Tibial artery (tissue), 4 donors: ENCODE measurements at regions not wholly inside any gene's neighbourhood (a gene's known extent, or its start where the extent isn't known, plus 50 kb on each side); places are given as distances from the start of the nearest gene placed in this dataset.

ENCODE experiments used
- DNase-seq, 2 donors: peaks; one replicate each; pipeline ENCODE4 v3.0.0-alpha.2; 2019
- H3K27ac ChIP-seq, 2 donors: fragments of 200-600 bp; sonication (generic) in 1 of 2; 1 replicate in 1 of 2; 2 replicates in 1 of 2; pipeline ENCODE4 v1.5.1; 2018 to 2019; ENCODE audit warnings: mild to moderate bottlenecking in 1 of 2
- H3K27me3 ChIP-seq, 2 donors: fragments of 200-600 bp; sonication (generic) in 1 of 2; one replicate each; pipeline versions ENCODE4 v1.5.1 to v1.6.0; 2016 to 2019
- H3K36me3 ChIP-seq, 3 donors: fragments of 200-600 bp; sonication (generic) in 2 of 3; one replicate each; pipeline ENCODE4 v1.5.1; 2016 to 2019; ENCODE audit warnings: mild to moderate bottlenecking in 2 of 3
- H3K4me1 ChIP-seq, 4 donors: fragments of 200-600 bp; sonication (generic) in 2 of 4; 1 replicate in 3 of 4; 2 replicates in 1 of 4; pipeline ENCODE4 v1.5.1; 2016 to 2019
- H3K4me3 ChIP-seq, 2 donors: fragments of 200-600 bp; sonication (generic) in 1 of 2; 1 replicate in 1 of 2; 2 replicates in 1 of 2; pipeline ENCODE4 v1.5.1; 2018 to 2019; ENCODE audit warnings: mild to moderate bottlenecking in 2 of 2
- H3K9me3 ChIP-seq, 3 donors: fragments of 200-600 bp; sonication (generic) in 1 of 3; one replicate each; pipeline ENCODE4 v1.5.1; 2016 to 2019
- CTCF ChIP-seq, 2 experiments: fragments of 200-600 bp in 1 of 2; fragments of 450-650 bp in 1 of 2; IDR thresholded peaks; one replicate each; pipeline ENCODE4 v1.5.1; 2017 to 2019; ENCODE audit warnings: antibody characterized with exemption in 2 of 2, mild to moderate bottlenecking in 1 of 2, moderate library complexity in 1 of 2
- intact Hi-C: fragments of 100-400 bp; cut with DNase I; formaldehyde crosslinking; loops from one replicate; pipeline ENCODE4 v1.15.0; 2023; ENCODE audit warnings: low total_unique reads

GRCh38 chrX:69258893-69259292, 93.6 kb upstream of the PJA1 start:
- H3K4me3 ChIP-seq: no peak overlapping the region
- TF ChIP-seq CTCF (IDR thresholded peaks at IDR 0.05): no peak
- H3K36me3 ChIP-seq: no peaks in the 10 kb centered on the region
- no peak for DNase-seq
- intact Hi-C loops: no loop called here
- no peaks in the 10 kb centered on the region for H3K9me3 ChIP-seq
- H3K4me1 ChIP-seq: no peaks in the 10 kb centered on the region
- no peak overlapping the region for H3K27ac ChIP-seq
- no peaks in the 10 kb centered on the region for H3K27me3 ChIP-seq

- DNase-seq: no peak
- no peak for TF ChIP-seq CTCF (IDR thresholded peaks at IDR 0.05)
- no peaks in the 10 kb centered on the region for H3K36me3 ChIP-seq
- H3K27ac ChIP-seq: no peak overlapping the region
- no peaks in the 10 kb centered on the region for H3K4me1 ChIP-seq
- H3K9me3 ChIP-seq: no peaks in the 10 kb centered on the region
- H3K27me3 ChIP-seq: no peaks in the 10 kb centered on the region
- no peak overlapping the region for H3K4me3 ChIP-seq
- intact Hi-C loops: no loop called here
Measured at GRCh38 chrX:69257499-69258127, 92.4 kb upstream of the PJA1 start.

DNA sequence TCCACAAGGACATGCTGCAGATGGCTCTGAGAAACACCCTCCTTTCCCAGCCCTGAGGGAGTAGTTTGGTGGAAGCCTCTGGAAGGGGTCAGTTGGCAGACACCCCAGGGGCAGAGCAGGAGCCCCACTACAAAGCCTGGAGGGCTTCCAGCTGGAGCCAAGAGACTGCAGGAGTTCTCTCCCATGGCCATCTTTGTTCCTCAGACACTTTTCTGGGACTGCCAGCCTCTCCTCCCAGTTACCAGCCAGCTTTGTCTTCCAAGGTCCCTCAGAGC, 91.0 kb upstream of the PJA1 start:
- H3K27ac ChIP-seq: no peak overlapping the region
- H3K4me1 ChIP-seq: no peaks in the 10 kb centered on the region
- no peak for TF ChIP-seq CTCF (IDR thresholded peaks at IDR 0.05)
- H3K27me3 ChIP-seq: no peaks in the 10 kb centered on the region
- intact Hi-C loops: no loop called here
- no peak for DNase-seq
- H3K9me3 ChIP-seq: no peaks in the 10 kb centered on the region
- no peaks in the 10 kb centered on the region for H3K36me3 ChIP-seq
- H3K4me3 ChIP-seq: no peak overlapping the region

GRCh38 chrX:69255441-69256290, 90.4 kb upstream of the PJA1 start:
- Histone ChIP-seq H3K9me3 (no peaks in the 10 kb centered on the region), H3K4me1 (no peaks in the 10 kb centered on the region), H3K27me3 (no peaks in the 10 kb centered on the region), H3K4me3 (no peak overlapping the region), H3K36me3 (no peaks in the 10 kb centered on the region), H3K27ac (no peak overlapping the region)
- TF ChIP-seq CTCF (IDR thresholded peaks at IDR 0.05): no peak
- intact Hi-C loops: no loop called here
- DNase-seq: no peak

- no peak overlapping the region for H3K27ac ChIP-seq
Measured at GRCh38 chrX:69253821-69254220, 88.6 kb upstream of the PJA1 start.

More at GRCh38 chrX:69253821-69254220, 88.6 kb upstream of the PJA1 start:
- no peak for DNase-seq
- no peaks in the 10 kb centered on the region for H3K36me3 ChIP-seq
- no peak overlapping the region for H3K4me3 ChIP-seq
- intact Hi-C loops: no loop called here
- no peaks in the 10 kb centered on the region for H3K27me3 ChIP-seq
- H3K9me3 ChIP-seq: peaks cover 0 to 5% (median 0%) of the 10 kb centered on the region in 3 donors
- TF ChIP-seq CTCF (IDR thresholded peaks at IDR 0.05): no peak
- H3K4me1 ChIP-seq: no peaks in the 10 kb centered on the region
